GM19238 (cell line): ENCODE measurements at regions not wholly inside any gene's neighbourhood (a gene's known extent, or its start where the extent isn't known, plus 50 kb on each side); places are given as distances from the start of the nearest gene placed in this dataset.

Experiments
- DNase-seq: peaks from one replicate; pipeline ENCODE4 v3.0.0; 2011; ENCODE audit warnings: low spot score; ENCODE audit not compliant: insufficient read length

DNA sequence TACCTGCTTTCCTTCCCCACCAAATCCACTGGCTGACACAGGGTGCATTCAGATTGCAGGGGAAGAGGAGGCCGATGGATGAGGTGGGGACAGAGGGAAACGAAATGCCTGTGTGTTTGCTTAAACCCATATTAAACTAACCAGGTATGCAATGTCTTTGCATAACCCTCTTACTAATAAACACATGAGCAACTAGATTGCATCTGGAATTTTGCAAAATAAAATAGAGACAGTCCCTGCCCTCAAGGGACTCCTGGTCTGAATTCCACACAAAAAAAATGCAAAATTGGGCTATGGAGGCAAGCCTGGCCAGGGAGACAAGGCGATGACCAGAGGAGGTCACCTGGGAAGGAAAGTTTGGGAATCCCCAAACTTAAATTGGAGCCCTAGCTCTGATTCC, 202.9 kb downstream of the ACTL7B start:
- no peak for DNase-seq

DNA sequence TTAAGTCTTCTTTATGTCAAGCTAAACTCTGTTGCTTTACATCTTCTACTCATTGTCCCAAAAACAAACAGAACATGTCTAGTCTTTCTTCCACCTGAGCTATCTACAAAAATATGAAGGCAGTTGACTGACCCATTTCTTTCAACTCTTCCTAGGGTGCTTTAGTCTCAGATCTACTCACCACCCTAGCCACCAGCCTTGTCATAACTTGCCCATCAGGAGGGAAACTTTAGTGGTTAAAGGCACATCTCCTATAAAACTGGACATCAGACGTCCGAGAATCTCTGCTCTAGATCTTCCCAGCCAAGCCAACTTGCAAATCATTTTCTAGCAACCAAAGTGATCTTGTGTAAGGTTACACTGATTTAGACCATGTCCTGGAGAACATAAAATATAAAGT, 205.0 kb downstream of the ACTL7B start:
- no peak for DNase-seq

DNA sequence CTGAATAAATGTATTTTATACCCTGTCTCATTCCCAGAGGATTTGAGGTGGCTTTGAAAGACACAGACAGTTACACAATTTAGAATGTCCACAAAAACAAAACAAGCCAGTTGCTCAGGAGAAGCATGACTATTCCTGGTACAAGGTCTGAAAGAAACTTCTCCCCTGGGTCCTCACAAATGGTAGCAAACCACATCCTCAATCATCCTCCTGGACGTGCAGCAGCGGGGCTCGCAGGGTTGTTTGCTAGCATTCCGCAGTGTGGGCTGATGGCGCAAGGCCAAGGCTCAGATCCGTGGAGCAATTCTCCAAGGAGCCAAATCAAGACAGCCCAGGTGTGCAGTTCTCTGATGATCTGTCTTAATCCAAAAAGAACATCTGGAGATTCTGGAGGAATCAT, 210.3 kb downstream of the ACTL7B start:
- DNase-seq: no peak

DNA sequence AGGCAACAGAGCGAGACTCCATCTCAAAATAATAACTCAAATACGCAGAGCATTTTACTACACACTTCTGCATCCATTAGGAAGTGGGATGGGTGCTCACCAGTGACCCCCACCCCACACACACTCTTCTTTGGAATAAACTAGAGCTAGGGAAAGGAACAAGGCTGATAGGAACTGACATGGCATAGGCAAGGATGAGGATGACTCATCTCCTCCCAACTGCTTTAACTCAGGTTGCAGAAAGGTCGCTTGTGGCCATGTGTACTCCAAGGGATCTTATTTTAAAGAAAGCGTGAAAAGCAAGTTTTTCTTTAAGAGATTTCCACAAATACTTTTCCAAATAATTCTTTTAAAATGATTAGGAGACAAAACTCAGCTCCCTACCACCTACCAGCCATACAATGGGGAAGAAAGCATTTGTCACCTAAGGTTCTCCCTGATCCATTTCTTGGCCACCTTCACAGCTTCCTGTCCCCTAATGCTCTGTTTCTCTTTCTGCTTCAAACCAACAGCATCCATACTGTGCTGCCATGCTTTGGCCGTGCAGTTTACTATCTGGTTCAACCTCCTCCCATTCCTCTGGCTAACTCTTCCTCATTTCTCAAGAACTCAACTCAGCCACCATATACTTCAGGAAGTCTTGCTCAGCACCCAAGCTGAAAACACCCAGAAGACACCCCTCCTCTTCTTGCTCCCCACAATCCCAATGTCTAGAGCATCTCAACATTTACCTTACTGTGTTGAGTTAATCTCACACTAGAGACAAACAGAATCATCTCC, 211.9 kb downstream of the ACTL7B start:
- no peak for DNase-seq

DNA sequence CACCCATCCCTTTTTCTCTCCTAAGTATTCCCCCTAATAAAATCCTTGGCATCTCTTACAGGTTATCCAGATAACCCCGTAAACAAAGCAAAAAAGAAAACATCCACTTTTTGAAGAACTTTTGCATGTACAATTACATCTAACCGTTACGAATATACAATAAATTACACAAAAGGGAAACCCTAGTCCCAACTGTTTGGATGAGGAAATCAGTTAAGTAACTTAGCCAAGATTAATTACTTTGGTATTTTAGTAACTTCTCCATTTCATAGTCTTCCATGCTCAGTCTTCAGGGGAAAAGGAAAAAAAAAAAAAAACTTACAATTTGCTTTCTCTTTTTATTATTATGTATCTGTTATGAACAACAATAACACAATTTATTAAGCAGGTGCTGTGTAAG, 212.9 kb downstream of the ACTL7B start:
- no peak for DNase-seq

DNA sequence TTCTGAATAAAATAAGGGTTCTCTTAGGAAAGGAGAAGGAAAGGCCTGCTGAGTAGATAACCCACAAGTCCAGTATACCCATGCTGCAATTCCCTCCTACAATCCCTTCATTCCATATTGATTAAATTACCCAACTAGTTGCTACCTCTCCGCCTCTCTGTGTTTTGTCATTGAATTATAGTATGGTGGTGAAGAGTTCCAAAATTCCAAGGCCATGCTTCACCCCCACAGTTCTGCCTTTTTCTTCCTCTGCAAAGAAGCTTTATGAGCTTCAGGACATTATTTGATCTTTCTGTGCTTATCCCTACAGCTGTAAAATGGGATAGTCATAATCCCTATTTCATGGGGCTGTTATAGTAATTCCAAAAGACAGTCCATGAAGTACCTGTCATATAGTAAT, 215.6 kb downstream of the ACTL7B start:
- DNase-seq: no peak

DNA sequence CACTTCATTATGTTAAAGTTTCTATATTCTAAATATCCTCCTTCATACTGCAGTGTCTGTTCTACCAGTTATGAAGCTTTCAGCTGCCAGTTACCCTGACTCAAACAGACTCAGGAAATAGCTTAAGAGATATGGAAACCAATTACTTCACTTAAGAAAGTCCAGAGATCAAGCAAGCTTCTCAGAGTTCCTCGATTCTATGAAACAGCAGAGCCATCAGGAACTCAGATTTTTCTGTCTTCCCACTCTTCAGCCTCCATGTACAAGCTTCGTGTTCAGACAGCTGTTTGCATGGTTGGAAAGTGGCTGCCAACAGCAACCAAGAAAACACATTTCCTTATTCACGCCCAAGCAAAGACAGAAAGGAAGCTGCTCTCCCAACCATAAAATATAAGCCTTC, 216.1 kb downstream of the ACTL7B start:
- no peak for DNase-seq

DNA sequence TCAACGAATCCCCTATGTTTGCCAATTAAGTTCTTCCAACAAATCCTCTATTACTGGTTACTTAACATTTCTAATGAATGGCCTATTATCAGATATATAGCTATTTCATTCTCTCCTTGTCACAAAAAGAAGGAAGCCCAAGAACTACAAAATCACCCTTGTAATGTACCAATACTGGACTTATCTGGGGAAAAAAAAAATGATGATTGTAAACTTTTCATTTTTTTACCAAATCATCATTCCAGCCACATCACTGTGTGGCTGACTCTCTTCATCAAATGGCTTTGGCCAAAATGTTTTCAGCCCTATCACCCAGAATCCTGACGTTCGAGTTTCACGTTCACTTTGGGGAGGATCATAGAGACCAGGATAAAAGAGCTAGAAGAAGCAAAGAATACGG, 216.7 kb downstream of the ACTL7B start:
- no peak for DNase-seq

DNA sequence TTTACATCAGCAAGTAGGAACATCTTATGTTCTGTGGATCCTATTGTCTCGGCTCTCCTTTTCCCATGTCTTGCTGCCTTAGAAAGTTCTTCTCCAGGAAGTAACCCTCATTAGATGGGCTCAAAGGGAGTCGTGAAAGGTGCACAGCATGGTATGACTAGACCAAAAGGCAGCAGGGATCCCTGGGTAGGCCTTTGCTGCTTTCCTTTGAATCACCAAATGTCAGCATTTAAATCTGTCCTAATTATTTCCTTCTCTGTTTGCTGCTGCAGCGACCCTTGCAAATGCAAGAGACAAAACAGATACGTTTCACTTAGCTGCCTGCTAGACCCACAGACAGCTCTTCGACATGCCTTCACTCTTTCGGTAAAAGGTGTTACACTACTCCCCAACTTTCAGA, 218.4 kb downstream of the ACTL7B start:
- DNase-seq: no peak

DNA sequence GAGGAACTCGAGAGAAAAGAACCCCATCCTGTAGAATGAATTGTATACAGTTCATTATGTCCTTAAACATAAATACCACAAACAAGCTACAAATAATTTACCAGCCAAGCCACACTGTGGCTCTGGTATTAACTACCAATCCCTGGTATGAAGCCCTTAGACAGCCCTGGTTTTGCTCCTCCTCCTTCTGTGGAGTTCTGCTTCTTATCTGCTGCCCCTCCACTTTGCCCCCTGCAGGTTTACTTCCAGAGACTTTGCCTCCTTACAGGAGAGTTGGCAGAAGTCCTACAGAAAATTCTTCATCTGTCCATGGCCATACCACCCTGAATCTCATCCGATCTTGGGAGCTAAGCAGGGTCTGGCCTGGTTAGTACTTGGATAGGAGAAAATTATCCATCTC, 219.8 kb downstream of the ACTL7B start:
- no peak for DNase-seq

DNA sequence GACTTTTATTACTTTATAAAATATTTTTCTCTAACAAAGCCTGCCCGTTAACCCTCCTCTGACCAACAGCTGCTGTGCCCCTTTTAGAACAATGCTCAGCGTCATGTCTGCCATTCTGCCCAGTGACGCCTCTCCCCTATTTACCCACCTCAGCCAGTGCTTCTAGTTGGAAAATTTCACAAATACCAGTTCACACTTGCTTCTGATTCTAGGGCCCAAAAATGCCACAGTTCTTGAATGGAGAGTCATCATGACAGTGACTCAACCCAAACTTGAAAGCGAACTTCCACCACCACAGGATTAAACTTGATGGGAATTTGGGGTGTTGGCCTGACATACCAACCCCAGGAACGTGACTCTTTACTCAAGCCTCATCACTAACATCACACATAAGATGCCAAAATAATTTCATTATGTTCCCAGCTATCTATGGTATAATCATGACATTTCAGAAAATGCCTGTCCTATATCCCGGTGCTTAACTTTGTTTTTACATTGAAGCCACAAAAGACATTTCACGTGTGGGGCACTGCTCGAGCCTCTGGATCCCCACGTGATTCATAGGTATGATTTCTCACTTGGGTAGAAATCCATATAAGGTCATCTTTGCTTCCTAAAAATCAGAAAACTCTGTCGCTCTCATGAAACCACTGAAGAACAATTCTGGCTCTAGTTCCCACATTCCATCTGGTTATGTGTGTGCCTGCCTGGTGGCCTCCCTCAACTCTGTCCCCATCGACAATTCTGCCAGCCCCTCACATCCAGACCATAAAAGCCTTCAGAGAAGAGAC, 220.9 kb downstream of the ACTL7B start:
- DNase-seq: no peak

DNA sequence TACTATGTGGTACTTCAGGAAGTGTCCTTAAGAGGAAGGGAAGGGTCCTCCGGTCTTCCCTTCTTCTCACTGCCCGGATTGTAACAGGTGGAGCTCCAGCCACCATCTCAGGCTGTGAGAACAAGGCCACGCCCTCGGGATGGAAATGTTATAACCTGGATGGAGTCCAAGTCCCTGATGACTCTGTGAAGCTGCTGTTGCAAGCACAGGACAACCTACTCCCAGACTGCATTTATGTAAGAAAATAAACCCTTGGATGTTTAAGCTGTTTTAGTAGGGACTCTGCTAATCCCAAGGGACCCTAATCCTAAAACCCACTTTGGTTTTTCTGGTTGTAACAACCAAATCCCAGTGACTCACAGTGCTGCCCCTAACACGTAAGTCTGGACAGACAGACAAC, 221.6 kb downstream of the ACTL7B start:
- DNase-seq: no peak

DNA sequence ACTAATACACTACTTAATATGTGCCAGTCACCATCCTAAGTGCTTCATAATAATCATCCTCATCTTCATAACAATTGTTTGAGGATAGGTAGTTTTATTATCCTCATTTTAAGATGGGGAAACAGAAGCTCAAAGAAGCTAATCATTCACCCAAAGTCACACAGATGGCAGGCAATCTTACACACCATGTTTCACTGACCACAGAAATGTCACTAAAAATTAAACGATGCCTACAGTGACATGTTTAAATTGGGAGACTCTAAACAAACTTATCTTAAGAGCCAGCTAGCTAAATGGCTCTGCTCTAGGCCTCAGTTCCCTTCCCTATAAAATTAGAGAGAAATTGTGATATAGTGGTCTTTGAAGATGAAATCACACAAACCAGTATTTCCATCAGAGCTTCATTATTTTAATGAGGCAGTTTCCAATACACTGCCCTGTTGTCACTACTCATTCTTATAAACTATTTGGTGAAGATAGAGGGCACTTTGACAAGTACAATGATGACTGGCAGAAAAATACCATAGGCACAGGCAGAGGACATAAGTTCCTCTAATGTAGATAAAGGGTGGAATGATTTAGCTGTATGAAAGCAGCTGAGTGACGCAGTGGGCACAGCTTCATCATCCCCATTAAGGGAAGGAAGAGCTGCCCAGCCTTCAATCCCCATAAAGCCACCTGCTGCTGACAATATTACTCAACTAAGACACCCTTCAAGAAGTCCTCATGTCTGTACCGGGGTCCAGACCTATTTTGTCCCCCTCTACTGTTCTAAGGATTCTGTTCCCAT, 224.1 kb downstream of the ACTL7B start:
- DNase-seq: no peak

DNA sequence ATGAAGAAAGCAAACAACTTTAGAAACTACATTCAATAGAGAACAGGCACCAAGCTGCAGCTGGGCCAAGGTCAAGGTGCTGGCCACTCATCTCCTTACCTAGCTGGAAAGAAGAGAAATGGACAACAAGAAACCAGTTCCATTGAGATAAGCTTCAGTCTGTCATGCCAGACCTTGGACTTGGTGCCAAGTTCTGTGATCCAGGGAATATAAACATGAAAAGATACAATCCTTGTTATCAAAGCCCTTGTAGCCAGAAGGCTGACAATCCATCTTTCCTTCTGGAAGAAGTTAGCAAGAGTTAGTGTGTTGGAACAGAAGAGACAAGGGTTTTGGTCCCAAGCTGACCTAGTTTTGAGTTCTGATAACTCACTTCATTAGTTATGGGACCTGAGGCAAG, 227.5 kb downstream of the ACTL7B start:
- no peak for DNase-seq

DNA sequence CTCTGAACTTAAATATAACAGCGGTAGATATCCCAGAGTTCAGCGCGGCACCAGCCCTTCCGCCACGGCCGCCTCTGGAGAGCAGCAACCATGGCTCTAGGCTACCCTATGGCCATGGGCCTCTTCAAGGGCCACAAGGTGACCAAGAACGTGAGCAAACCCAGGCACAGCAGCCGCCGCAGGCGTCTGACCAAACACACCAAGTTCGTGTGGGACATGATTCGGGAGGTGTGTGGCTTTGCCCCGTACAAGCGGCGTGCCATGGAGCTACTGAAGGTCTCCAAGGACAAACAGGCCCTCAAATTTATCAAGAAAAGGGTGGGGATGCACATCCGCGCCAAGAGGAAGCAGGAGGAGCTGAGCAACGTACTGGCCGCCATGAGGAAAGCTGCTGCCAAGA, 229.0 kb downstream of the ACTL7B start:
- DNase-seq: no peak

DNA sequence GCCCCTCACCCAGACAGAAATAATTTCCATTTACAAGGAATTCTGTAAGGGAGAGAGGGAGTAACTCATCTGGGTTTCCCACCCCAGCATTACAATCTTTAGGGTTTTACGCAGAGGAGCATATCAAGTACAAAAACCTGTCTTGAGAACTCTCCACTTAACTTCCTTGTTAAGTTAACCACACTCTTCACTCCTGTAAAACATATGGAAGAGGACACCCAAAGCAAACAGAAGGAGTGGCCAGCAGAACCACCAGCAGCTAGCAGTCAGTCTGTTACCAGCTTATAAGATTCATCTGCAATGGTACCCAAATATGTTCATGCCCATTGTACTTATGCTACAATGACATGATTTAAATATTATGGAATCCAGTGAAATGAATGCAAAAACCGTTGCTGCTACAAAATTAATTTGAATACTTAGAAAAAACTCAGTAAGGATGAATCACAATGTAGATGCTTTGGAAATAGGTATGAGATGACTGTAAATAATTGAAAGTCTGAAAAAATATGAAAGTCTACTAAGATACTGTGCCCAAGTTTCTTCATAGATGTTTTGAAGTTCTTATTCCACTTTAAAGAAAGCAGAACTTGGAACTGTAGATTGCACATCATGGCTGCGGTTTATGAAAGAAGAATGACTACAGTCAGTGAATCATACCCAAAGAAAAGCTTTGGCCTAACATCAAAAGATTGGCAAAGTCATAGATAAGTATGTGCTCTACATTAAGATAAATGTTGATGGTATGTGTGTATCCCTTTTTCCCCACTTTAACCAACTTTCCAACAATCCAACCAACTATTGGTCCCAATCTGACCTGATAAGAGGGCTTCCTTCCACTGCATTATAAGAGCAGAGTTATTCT, 233.6 kb downstream of the ACTL7B start:
- DNase-seq: no peak

DNA sequence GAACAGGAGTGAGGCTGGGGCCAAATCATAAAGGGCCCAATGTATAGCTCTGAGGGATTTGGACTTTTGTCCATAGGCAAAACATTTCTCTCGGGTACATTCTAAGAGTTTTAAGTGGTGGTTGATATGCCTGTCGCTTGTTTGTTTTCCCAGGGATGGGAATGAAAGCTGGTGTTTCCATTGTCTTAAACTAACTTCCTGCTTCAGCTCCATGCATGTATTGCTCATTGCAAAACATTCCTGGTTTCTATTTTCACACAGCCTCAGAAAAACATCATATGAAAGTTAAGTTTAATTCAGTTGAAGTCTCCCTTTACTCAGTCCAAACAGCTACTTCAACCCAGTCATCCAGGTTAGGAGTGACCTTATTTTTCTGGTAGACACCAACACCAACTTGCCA, 235.0 kb downstream of the ACTL7B start:
- DNase-seq: no peak

DNA sequence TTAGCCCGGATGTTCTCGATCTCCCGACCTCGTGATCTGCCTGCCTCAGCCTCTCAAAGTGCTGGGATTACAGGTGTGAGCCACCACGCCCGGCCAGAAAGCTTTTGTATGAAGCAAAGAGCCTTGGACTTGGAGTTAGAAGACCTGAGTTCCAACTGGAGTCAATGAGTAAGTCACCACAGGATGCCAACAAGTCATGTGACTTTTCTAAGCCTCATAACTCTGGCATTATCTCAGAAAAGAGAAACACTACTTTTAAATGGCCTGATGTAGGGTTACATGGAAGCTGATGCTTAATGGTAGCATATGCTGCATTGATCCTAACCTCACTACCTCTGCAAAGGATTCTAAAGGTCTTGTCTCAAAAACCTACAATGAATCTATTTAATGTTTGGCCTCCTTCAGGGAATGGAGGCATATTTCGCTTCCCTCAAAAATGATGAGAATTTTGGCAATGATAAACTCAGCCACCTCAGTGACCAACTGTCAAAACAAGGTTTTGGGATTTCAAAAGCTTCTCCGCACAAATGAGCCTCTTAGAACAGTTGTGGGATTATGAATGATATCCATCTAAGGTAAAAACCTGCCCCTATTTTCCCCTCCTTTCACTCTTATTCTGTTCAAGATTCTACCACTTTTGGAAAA, 236.8 kb downstream of the ACTL7B start:
- DNase-seq: no peak

DNA sequence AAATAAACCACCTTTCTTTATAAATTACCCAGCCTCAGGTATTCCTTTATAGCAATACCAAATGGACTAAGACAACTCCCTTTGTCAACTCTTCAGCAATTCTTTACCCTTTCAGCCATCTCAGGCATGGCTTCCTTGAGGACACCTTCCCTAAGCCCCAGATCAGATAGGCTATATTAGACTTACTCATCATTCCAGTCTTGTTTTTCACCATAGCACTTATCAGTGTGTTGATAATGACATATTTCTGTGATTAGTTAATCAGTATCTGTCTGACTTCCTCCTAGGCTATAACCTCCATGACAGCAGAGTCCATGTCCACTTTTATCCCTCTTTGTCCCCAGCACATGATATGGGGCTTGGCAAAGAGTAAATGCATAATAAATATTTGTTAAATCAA, 238.1 kb downstream of the ACTL7B start:
- no peak for DNase-seq

DNA sequence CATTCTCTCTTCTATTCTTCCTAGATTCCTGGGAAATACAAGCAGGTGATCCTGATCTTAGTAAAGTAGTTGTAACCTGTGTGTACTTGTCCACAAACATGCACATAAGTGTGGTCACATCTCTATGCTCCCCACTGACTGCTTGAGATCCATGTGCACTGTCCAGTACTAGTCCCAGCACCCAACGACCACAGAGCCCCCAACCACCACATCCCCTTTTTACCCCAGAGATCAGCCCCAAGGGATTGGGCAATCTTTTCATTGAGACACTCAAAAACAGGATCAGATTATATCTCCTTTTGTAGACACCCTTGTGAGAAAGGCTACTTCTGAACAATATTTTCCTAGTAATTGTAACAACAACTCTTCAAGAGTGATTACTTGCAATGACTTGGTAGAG, 240.6 kb downstream of the ACTL7B start:
- no peak for DNase-seq

DNA sequence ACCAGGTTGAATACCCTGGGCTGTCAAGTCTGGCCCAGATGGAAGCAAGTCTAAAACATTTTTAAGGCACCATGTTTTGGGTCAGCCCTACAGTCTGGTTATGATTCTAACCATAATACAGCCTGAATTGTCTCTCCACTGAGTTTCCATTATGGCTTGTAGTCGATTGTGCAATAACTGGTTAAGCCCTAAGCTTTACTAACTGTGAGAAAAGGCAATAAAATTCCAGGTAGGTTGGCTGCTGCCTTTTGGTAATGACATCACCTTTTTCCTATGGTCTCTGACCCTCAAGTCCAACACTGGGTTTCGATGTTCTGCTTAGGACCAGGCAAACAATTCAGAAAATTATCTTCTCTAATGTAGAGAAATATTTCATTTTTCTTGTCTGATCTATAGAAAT, 243.3 kb downstream of the ACTL7B start:
- DNase-seq: no peak
